GM21576 (cell line): ENCODE measurements at regions not wholly inside any gene's neighbourhood (a gene's known extent, or its start where the extent isn't known, plus 50 kb on each side); places are given as distances from the start of the nearest gene placed in this dataset.
"Not testable (repeated sequence)": the region's sequence is repeated elsewhere in the genome, so short reads cannot be mapped to it uniquely, and the experiment has no call there.

Source experiments
- ATAC-seq: cut with Tn5 transposase; IDR thresholded peaks from one replicate; pipeline ENCODE4 v1.9.1; 2021; ENCODE audit warnings: mild to moderate bottlenecking, moderate library complexity; ENCODE audit not compliant: unreplicated experiment

- ATAC-seq, result no peak
Measured at GRCh38 chr6:60679175-60679574, 1606.8 kb downstream of the KHDRBS2 start.

- no peak for ATAC-seq
Measured at GRCh38 chr6:60671369-60671768, 1614.7 kb downstream of the KHDRBS2 start.

GRCh38 chr6:60670036-60670435 lies 1616.0 kb downstream of the KHDRBS2 start:
- ATAC-seq, result no peak

DNA sequence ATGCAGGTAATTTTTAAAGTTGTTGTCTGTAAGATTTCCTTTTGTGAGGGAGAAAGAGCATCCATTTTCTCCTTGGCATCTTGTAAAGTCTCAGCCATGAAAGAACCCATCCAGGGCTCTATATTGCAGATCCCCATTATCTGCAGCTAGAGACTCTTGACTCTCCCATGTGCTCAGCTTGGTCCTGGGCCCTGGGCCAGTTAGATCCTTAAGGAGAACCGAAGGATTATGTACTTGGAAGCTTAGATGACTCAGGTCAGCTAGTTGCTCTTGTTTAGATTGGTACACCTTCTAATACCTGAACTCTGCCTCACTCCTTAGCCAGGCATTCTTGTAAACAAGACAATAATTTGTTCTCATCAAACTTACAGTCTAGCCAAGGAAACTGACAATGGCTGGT lies 1617.6 kb downstream of the KHDRBS2 start:
- no peak for ATAC-seq

DNA sequence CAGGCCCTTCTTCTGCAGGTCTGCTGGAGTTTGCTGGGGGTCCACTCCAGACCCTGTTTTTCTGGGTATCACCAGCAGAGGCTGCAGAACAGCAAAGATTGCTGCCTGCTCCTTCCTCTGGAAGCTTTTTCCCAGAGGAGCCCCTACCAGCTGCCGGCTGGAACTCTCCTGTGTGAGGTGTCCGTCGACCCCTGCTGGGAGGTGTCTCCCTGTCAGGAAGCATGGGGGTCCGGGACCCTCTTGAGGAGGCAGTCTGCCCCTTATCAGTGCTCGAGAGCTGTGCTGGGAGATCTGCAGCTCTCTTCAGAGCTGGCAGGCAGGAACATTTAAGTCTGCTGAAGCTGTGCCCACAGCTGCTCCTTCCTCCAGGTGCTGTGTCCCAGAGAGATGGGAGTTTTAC lies 1622.8 kb downstream of the KHDRBS2 start:
- not testable (repeated sequence) for ATAC-seq

- ATAC-seq, result no peak
Measured at GRCh38 chr6:60643870-60644269, 1642.2 kb downstream of the KHDRBS2 start.

DNA sequence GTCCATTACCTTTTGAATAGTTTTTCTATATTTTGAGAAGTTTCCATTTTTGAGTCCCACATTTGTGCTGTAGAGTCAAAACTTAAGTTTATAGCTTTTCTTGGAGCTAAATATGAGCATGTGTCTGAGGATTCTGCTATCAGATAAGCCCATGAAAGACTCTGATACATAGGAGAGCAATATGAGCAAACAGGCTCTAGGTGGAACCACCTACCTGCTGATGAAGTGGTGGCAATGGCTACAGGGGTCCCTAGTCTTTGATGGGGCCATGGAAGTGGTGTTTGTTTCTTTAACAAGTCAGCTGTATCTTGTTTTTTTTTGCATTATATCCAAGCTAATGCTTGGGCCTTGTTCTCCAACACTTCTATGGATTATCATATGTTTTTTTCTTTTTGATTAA lies 1646.8 kb downstream of the KHDRBS2 start:
- not testable (repeated sequence) for ATAC-seq
